PC-9 (cell line): ENCODE measurements at regions not wholly inside any gene's neighbourhood (a gene's known extent, or its start where the extent isn't known, plus 50 kb on each side); places are given as distances from the start of the nearest gene placed in this dataset.

Experiments used
- BruUV-seq: library from RNA; stranded (reverse); fragments of 400-500 nt; replicated peaks from 2 replicates; lab custom pipeline; 2021; lab: Mats Ljungman, UMichigan
- CTCF ChIA-PET: fragments of 300-600 bp; sonication (Branson Sonifier 250); formaldehyde crosslinking; loops from one replicate; lab custom pipeline; 2022; ENCODE audit warnings: antibody characterized with exemption; lab: Charles Lee
- POLR2A ChIA-PET: fragments of 300-600 bp; sonication (Branson Sonifier 250); formaldehyde crosslinking; loops from one replicate; lab custom pipeline; 2022; ENCODE audit warnings: antibody characterized with exemption; ENCODE audit not compliant: unreplicated experiment; lab: Charles Lee
- DNase-seq, 2 experiments: peaks; one replicate each; pipeline versions ENCODE4 v3.0.0 to v3.0.0-alpha.2; 2015 to 2022; ENCODE audit warnings: mixed read lengths in 1 of 2
- H2AFZ ChIP-seq: fragments of 200-600 bp; sonication (generic); 2 replicates; pipeline ENCODE4 v1.8.1; 2017; ENCODE audit warnings: antibody characterized with exemption
- H3F3A ChIP-seq: fragments of 200-600 bp; sonication (generic); 2 replicates; pipeline ENCODE4 v1.8.1; 2017; ENCODE audit warnings: antibody characterized with exemption, mild to moderate bottlenecking, low read depth; ENCODE audit not compliant: insufficient read depth
- H3K27ac ChIP-seq: fragments of 200-600 bp; sonication (generic); 2 replicates; pipeline ENCODE4 v1.6.1; 2016; ENCODE audit warnings: mixed run types
- H3K27me3 ChIP-seq: fragments of 200-600 bp; sonication (generic); 2 replicates; pipeline ENCODE4 v1.6.1; 2016; ENCODE audit warnings: low read depth, mixed run types; ENCODE audit not compliant: insufficient read depth
- H3K36me3 ChIP-seq: fragments of 200-600 bp; sonication (generic); 2 replicates; pipeline ENCODE4 v1.6.1; 2016; ENCODE audit warnings: low read depth, mixed run types
- H3K4me1 ChIP-seq: fragments of 200-600 bp; sonication (generic); replicated peaks from 2 replicates; pipeline ENCODE4 v1.6.1; 2016; ENCODE audit warnings: mixed run types; ENCODE audit not compliant: insufficient read depth
- H3K4me2 ChIP-seq: fragments of 200-600 bp; sonication (generic); 2 replicates; pipeline ENCODE4 v1.6.1; 2017; ENCODE audit warnings: mixed run types
- H3K4me3 ChIP-seq: fragments of 200-600 bp; sonication (generic); 2 replicates; pipeline ENCODE4 v1.6.1; 2016; ENCODE audit warnings: mixed run types
- H3K79me2 ChIP-seq: fragments of 200-600 bp; sonication (generic); 2 replicates; pipeline ENCODE4 v1.6.1; 2017; ENCODE audit warnings: low read depth, mixed run types
- H3K9me2 ChIP-seq: fragments of 200-600 bp; sonication (generic); 2 replicates; pipeline ENCODE4 v1.8.1; 2017; ENCODE audit warnings: mild to moderate bottlenecking; ENCODE audit not compliant: insufficient read depth
- H3K9me3 ChIP-seq: fragments of 200-600 bp; sonication (generic); 2 replicates; pipeline ENCODE4 v1.8.1; 2016; ENCODE audit warnings: low read depth; ENCODE audit not compliant: insufficient read depth
- H4K20me1 ChIP-seq: fragments of 200-600 bp; sonication (generic); 2 replicates; pipeline ENCODE4 v1.8.1; 2017; ENCODE audit not compliant: insufficient read depth
- CTCF ChIP-seq: fragments of 200-600 bp; sonication (generic); conservative IDR thresholded peaks from 2 replicates; pipeline ENCODE4 v1.6.1; 2017; ENCODE audit warnings: mixed run types, antibody characterized with exemption, mild to moderate bottlenecking, moderate library complexity
- EZH2 ChIP-seq: fragments of 200-600 bp; sonication (generic); IDR thresholded peaks from 2 replicates; pipeline ENCODE4 v1.8.0; 2017; ENCODE audit warnings: antibody characterized with exemption, low read depth
- intact Hi-C: fragments of 100-400 bp; cut with micrococcal nuclease; formaldehyde crosslinking; loops from one replicate; pipeline ENCODE4 v1.10.0; 2022; ENCODE audit not compliant: unreplicated experiment

- ChIA-PET POLR2A (no interaction called here), CTCF (interaction anchor here (0.6 kb wide), 1 partner anchor 50 kb away, joined by 3 read pairs; no protein-coding TSS in a partner anchor)
- H2AFZ ChIP-seq: no peak overlapping the region
- intact Hi-C loops: no loop called here
- H4K20me1 ChIP-seq: no peaks in the 10 kb centered on the region
- TF ChIP-seq CTCF (no peak), EZH2 (no peak)
- H3K4me2 ChIP-seq: no peak overlapping the region
- H3K4me1 ChIP-seq: no peaks in the 10 kb centered on the region
- no peaks in the 10 kb centered on the region for H3K27me3 ChIP-seq
- no peak overlapping the region for H3K27ac ChIP-seq
- no peak for DNase-seq
- BruUV-seq: no TSS peak
- H3K79me2 ChIP-seq: no peaks in the 10 kb centered on the region
- H3F3A ChIP-seq: no peaks in the 10 kb centered on the region
- H3K9me2 ChIP-seq: no peaks in the 10 kb centered on the region
- H3K9me3 ChIP-seq: no peaks in the 10 kb centered on the region
- no peaks in the 10 kb centered on the region for H3K36me3 ChIP-seq
- H3K4me3 ChIP-seq: no peak overlapping the region
Measured at GRCh38 chr12:90504806-90505205, 450.2 kb downstream of the CCER1 start.

GRCh38 chr12:90502070-90502469, 452.9 kb downstream of the CCER1 start:
- no peak overlapping the region for H3K27ac ChIP-seq
- no peaks in the 10 kb centered on the region for H4K20me1 ChIP-seq
- H2AFZ ChIP-seq: no peak overlapping the region
- CTCF ChIA-PET: no interaction called here
- intact Hi-C loops: no loop called here
- no peaks in the 10 kb centered on the region for H3F3A ChIP-seq
- H3K4me2 ChIP-seq: no peak overlapping the region
- TF ChIP-seq CTCF (no peak), EZH2 (no peak)
- no peaks in the 10 kb centered on the region for H3K27me3 ChIP-seq
- BruUV-seq: no TSS peak
- POLR2A ChIA-PET: no interaction called here
- H3K9me2 ChIP-seq: no peaks in the 10 kb centered on the region
- H3K79me2 ChIP-seq: no peaks in the 10 kb centered on the region
- H3K4me1 ChIP-seq: no peaks in the 10 kb centered on the region
- no peak overlapping the region for H3K4me3 ChIP-seq
- no peaks in the 10 kb centered on the region for H3K36me3 ChIP-seq
- no peak for DNase-seq
- H3K9me3 ChIP-seq: peaks cover 2% of the 10 kb centered on the region; the same call in 1 of the 2 replicates

- H3K79me2 ChIP-seq: no peaks in the 10 kb centered on the region
- no peak overlapping the region for H2AFZ ChIP-seq
- no peak overlapping the region for H3K27ac ChIP-seq
- intact Hi-C loops: no loop called here
- no peak overlapping the region for H3K4me3 ChIP-seq
- H3K36me3 ChIP-seq: no peaks in the 10 kb centered on the region
- no peaks in the 10 kb centered on the region for H4K20me1 ChIP-seq
- no peaks in the 10 kb centered on the region for H3K27me3 ChIP-seq
- peaks cover 2% of the 10 kb centered on the region; the same call in 1 of the 2 replicates for H3K9me3 ChIP-seq
- no TSS peak for BruUV-seq
- DNase-seq: no peak
- H3K4me1 ChIP-seq: no peaks in the 10 kb centered on the region
- no peak for TF ChIP-seq EZH2
- TF ChIP-seq CTCF: no peak
- ChIA-PET CTCF (no interaction called here), POLR2A (no interaction called here)
- H3K9me2 ChIP-seq: no peaks in the 10 kb centered on the region
- H3K4me2 ChIP-seq: no peak overlapping the region
- no peaks in the 10 kb centered on the region for H3F3A ChIP-seq
Measured at GRCh38 chr12:90501412-90501811, 453.6 kb downstream of the CCER1 start.
